HG03520 (cell line): ENCODE measurements at regions not wholly inside any gene's neighbourhood (a gene's known extent, or its start where the extent isn't known, plus 50 kb on each side); places are given as distances from the start of the nearest gene placed in this dataset.

ENCODE experiments used
- ATAC-seq: cut with Tn5 transposase; IDR thresholded peaks from one replicate; pipeline ENCODE4 v1.9.1; 2021; ENCODE audit warnings: mild to moderate bottlenecking, moderate library complexity; ENCODE audit not compliant: unreplicated experiment

DNA sequence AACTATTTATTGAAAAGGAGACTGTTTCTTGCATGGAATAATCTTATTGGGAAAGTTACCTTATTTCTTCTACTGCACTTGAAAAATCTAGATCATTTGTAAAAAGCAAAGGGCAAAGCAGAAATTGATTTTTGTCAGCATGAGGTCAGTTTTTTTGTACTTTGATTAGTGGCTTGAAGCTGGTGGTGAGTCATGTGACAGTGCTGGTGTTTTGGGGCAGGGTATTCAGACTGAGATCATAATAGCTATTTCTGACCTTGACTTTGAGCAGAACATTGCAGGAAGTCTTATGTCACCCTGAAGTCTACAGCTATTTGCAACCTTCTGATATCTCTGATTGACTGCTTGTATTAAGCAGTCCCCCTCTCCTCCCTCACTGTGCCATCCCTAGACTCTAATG lies 66.3 kb upstream of the SORCS3 start:
- no peak for ATAC-seq

- no peak for ATAC-seq
Observed at GRCh38 chr10:104576611-104577010, 64.5 kb upstream of the SORCS3 start.

GRCh38 chr10:104577163-104577562 lies 63.9 kb upstream of the SORCS3 start:
- no peak for ATAC-seq

GRCh38 chr10:104577861-104578521 lies 63.1 kb upstream of the SORCS3 start:
- no peak for ATAC-seq

DNA sequence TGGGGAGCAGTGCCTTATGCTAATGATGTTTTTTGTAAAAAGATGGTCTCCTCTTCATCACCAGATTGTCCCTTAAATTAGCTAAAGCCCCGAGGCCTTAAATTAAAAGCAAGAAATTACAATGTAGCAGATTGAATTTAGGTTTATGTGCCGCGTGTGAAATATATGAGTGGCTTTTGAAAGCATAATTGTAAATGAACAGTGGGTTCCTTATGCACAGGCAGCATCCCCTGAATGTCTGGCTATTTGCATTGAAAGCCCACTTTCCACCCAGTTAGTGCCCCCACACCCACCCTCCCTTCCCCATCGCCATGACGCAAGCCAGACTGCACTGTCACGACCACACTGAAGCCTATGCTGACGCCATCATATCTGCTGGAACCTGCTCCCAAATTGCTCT lies 62.4 kb upstream of the SORCS3 start:
- ATAC-seq: no peak

DNA sequence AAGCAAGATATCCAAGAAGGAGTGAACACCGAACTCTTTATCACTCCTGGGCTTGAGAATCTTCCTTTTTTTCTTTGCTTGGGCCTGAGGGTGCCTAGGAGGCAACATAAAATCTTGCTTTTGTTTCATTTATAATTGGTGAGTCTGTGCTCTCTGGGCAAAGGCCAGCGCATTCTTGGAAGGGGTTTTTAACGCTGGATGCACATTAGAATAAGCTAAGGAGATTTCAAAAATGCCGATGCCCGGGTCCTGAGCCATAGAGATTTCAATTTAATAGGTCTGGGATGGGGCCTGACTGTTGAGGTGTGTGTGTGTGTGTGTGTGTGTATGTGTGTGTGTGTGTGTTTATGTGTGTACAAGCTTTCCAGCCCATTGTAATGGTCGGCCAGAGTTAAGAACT lies 62.0 kb upstream of the SORCS3 start:
- ATAC-seq: no peak

DNA sequence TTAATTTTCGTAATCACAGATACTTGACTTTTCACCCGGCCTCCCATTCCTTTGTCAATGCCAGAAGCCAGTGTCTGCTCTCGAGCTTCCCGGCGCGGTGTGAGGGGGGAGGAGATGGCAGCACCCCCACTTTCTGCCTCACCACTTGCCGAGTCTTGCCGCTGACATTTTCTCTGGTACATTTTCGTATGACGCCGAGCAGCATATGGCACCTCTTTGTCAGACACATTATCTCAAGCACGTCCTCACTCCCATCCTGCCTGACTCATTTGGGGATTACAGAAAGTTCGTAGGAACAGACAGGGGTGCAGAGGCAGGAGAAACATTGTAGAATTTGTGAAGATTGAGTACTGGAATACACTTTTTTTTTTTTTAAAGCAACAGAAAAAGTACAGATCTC lies 60.8 kb upstream of the SORCS3 start:
- ATAC-seq: no peak

- peak; percentile 78 for ATAC-seq
Observed at GRCh38 chr10:104580774-104581675, 60.1 kb upstream of the SORCS3 start.

DNA sequence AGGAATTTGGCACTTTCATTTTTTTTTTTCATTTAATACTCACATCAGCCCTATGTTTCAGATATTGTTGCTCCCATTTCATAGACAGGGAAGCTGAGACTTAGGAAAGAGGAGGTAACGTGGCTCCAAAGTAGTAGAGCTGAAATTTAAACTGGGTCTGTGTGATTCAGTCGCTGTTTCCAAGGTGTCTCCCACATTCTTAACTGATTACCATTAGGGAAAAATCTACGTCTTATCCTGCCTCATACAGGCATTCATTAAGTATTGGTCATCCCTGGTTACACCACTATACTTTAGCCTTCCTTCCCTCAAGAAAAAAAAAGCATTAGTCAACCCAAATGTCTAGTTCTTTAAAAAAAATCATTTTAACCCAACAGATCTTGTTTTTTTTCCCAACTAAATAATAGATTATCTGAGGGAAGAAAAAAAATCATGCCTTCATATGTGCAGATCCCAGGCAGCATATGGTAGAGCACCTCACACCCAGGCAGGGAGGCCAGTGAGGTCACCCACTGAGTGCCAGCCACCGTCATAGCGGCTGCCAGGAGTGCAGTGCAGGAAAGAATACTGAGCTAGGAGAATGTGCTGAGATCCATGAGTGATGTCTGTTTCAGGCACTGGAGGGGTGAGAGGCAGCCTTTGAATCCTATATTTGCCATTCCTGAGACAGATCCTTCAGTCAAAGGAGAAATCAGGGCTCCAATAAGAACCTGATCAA lies 59.0 kb upstream of the SORCS3 start:
- no peak for ATAC-seq

- ATAC-seq: no peak
Observed at GRCh38 chr10:104582602-104582951, 58.5 kb upstream of the SORCS3 start.

DNA sequence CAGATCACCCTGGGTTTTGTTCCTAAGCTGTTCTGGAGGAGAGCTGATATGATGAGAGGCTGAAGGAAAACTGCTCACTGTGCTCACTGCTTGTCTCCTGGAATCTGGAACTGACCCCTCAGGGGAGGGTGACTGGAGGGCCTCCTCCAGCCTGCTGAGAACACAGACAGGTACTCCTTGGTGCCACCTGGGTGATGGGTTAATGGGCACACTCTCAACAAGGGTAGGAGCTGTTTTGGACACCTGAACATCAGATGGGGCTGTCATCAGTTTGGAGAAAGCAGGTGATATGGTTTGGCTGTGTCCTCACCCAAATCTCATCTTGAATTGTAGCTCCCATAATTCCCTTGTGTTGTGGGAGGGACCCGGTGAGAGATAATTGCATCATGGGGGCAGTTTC lies 58.1 kb upstream of the SORCS3 start:
- no peak for ATAC-seq

- ATAC-seq: no peak
Observed at GRCh38 chr10:104584541-104584940, 56.5 kb upstream of the SORCS3 start.

GRCh38 chr10:104587751-104588150 lies 53.3 kb upstream of the SORCS3 start:
- no peak for ATAC-seq

DNA sequence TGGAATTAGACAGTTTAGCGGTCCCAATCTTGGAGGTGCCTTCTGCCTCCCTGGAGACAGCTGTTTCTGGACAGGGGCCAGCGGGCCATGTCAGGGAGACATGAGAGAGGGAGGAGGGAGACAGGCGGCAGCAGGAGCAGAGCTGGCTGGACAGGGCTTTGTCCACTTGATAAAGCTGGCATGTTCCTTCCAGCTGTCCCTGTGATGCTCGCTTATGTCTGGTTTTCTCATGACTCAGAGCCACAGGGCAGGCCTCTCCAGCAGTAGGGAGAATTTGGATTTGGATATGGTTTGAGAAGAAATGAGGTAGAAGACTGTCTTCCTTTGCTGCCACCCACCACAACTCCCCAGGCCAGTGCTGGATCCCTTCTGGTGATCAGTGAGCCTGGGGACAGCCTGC lies 51.7 kb upstream of the SORCS3 start:
- ATAC-seq: no peak

GRCh38 chr10:104589871-104590270 lies 51.2 kb upstream of the SORCS3 start:
- no peak for ATAC-seq
